GM12891 (cell line): ENCODE measurements at regions not wholly inside any gene's neighbourhood (a gene's known extent, or its start where the extent isn't known, plus 50 kb on each side); places are given as distances from the start of the nearest gene placed in this dataset.

Experiments
- PAX5 ChIP-seq: IDR thresholded peaks from 2 replicates; pipeline ENCODE4 v1.6.1; 2011; ENCODE audit warnings: low read length, moderate library complexity, mild to moderate bottlenecking; ENCODE audit not compliant: insufficient read depth, severe bottlenecking
- POLR2A ChIP-seq: IDR thresholded peaks from 2 replicates; pipeline ENCODE4 v1.6.1; 2011; ENCODE audit warnings: low read depth, low read length, control low read depth
- POLR2AphosphoS5 ChIP-seq: IDR thresholded peaks from 2 replicates; pipeline ENCODE4 v1.6.1; 2011; ENCODE audit warnings: low read depth, low read length, control low read depth
- POU2F2 ChIP-seq: IDR thresholded peaks from 2 replicates; pipeline ENCODE4 v1.6.1; 2011; ENCODE audit warnings: low read depth, mild to moderate bottlenecking, control low read depth, low read length, moderate library complexity
- TAF1 ChIP-seq: IDR thresholded peaks from 2 replicates; pipeline ENCODE4 v1.6.1; 2011; ENCODE audit warnings: low read depth, low read length, control low read depth

GRCh38 chr7:126179916-126180315, 1072.8 kb downstream of the GRM8 start:
- no peak for TF ChIP-seq POLR2AphosphoS5
- no peak for TF ChIP-seq POLR2A
- TF ChIP-seq TAF1: no peak
- no peak for TF ChIP-seq PAX5
- no peak for TF ChIP-seq POU2F2
